Bronchial epithelial cell (primary cell): ENCODE measurements at regions not wholly inside any gene's neighbourhood (a gene's known extent, or its start where the extent isn't known, plus 50 kb on each side); places are given as distances from the start of the nearest gene placed in this dataset.
"Not testable (repeated sequence)": the region's sequence is repeated elsewhere in the genome, so short reads cannot be mapped to it uniquely, and the experiment has no call there.

Source experiments
- DNase-seq: peaks from one replicate; pipeline ENCODE4 v3.0.0-alpha.2; 2010; ENCODE audit warnings: low read depth
- FAIRE-seq: peaks from 2 replicates; lab custom pipeline; 2011; peaks lifted over from hg19 to GRCh38; lab: Jason Lieb, UNC
- H3K27me3 ChIP-seq: 2 replicates; pipeline ENCODE4 v1.5.1; 2011; ENCODE audit warnings: low read length; ENCODE audit not compliant: control insufficient read depth, insufficient read depth
- H3K36me3 ChIP-seq: 2 replicates; pipeline ENCODE4 v1.5.1; 2011; ENCODE audit warnings: low read length; ENCODE audit not compliant: control insufficient read depth, insufficient read depth
- H3K4me3 ChIP-seq: 2 replicates; pipeline ENCODE4 v1.5.1; 2011; ENCODE audit warnings: mild to moderate bottlenecking, low read depth, low read length, control low read depth
- CTCF ChIP-seq: IDR thresholded peaks from 2 replicates; pipeline ENCODE4 v1.5.1; 2011; ENCODE audit warnings: mild to moderate bottlenecking, moderate library complexity, low read length, control low read depth, inconsistent platforms; ENCODE audit not compliant: insufficient read depth, severe bottlenecking

- FAIRE-seq (no peak), DNase-seq (no peak)
- no peak for TF ChIP-seq CTCF
- H3K4me3 ChIP-seq = no peak overlapping the region
- H3K36me3 ChIP-seq = no peaks in the 10 kb centered on the region
- no peaks in the 10 kb centered on the region for H3K27me3 ChIP-seq
These were observed 210.2 kb upstream of the NR5A2 start for GRCh38 chr1:199817266-199817665.

GRCh38 chr1:199821029-199821779 lies 206.3 kb upstream of the NR5A2 start:
- DNase-seq = peak; percentile 12
- H3K36me3 ChIP-seq = no peaks in the 10 kb centered on the region
- no peaks in the 10 kb centered on the region for H3K27me3 ChIP-seq
- no peak for TF ChIP-seq CTCF
- no peak overlapping the region for H3K4me3 ChIP-seq
- FAIRE-seq = no peak

- Histone ChIP-seq H3K36me3 (no peaks in the 10 kb centered on the region), H3K4me3 (no peak overlapping the region), H3K27me3 (no peaks in the 10 kb centered on the region)
- FAIRE-seq (no peak), DNase-seq (no peak)
- TF ChIP-seq CTCF = no peak
These were observed 195.1 kb upstream of the NR5A2 start for GRCh38 chr1:199832451-199832850.

GRCh38 chr1:199834711-199835110 lies 192.8 kb upstream of the NR5A2 start:
- H3K27me3 ChIP-seq = no peaks in the 10 kb centered on the region
- TF ChIP-seq CTCF = no peak
- DNase-seq (no peak), FAIRE-seq (no peak)
- H3K36me3 ChIP-seq = no peaks in the 10 kb centered on the region
- no peak overlapping the region for H3K4me3 ChIP-seq

GRCh38 chr1:199836430-199836829 lies 191.1 kb upstream of the NR5A2 start:
- H3K4me3 ChIP-seq = no peak overlapping the region
- H3K36me3 ChIP-seq = no peaks in the 10 kb centered on the region
- H3K27me3 ChIP-seq = no peaks in the 10 kb centered on the region
- DNase-seq (no peak), FAIRE-seq (no peak)
- TF ChIP-seq CTCF = no peak

- Histone ChIP-seq H3K27me3 (no peaks in the 10 kb centered on the region), H3K4me3 (no peak overlapping the region), H3K36me3 (no peaks in the 10 kb centered on the region)
- FAIRE-seq (no peak), DNase-seq (no peak)
- TF ChIP-seq CTCF = no peak
These were observed 190.2 kb upstream of the NR5A2 start for GRCh38 chr1:199837321-199837720.

- H3K36me3 ChIP-seq, FAIRE-seq, H3K4me3 ChIP-seq, DNase-seq, H3K27me3 ChIP-seq: not testable (repeated sequence)
These were observed 187.9 kb upstream of the NR5A2 start for GRCh38 chr1:199839608-199840007.

- not testable (repeated sequence) for H3K36me3 ChIP-seq
These were observed 184.4 kb upstream of the NR5A2 start for GRCh38 chr1:199843096-199843495.

More at GRCh38 chr1:199843096-199843495, 184.4 kb upstream of the NR5A2 start:
- FAIRE-seq, H3K27me3 ChIP-seq, DNase-seq, H3K4me3 ChIP-seq: not testable (repeated sequence)
